MM.1S (cell line): ENCODE measurements at regions not wholly inside any gene's neighbourhood (a gene's known extent, or its start where the extent isn't known, plus 50 kb on each side); places are given as distances from the start of the nearest gene placed in this dataset.

Experiments
- EZH2 ChIP-seq: fragments of 300-600 bp; sonication (generic); optimal IDR thresholded peaks from 2 replicates; pipeline ENCODE3; 2017; ENCODE audit warnings: low read depth, mild to moderate bottlenecking, antibody characterized with exemption, low read length, mixed read lengths
- TF ChIP-seq, protein P1 (sequence below): fragments of 300-600 bp; sonication (generic); IDR thresholded peaks from 2 replicates; pipeline ENCODE4 v1.5.1; 2016; ENCODE audit warnings: antibody characterized with exemption, low read length, mixed read lengths

DNA sequence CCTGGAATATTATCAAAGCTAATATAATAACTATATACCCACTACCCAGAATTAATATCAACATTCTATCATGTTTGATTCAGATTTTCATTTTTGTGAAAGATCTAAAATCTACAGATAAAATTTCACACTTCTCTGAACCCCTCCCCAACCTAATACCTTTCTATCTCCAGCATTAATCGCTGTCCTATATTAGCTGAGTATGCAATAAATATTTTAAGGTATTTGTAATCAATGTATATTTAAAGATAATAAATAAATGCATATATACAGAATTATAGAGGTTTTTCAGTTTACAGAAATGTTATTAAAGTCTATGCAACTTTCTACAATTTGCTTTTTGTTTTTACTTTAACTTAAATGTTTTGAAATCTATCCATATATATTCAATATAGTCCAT, 156.7 kb upstream of the NRSN1 start:
- TF ChIP-seq, protein P1, sequence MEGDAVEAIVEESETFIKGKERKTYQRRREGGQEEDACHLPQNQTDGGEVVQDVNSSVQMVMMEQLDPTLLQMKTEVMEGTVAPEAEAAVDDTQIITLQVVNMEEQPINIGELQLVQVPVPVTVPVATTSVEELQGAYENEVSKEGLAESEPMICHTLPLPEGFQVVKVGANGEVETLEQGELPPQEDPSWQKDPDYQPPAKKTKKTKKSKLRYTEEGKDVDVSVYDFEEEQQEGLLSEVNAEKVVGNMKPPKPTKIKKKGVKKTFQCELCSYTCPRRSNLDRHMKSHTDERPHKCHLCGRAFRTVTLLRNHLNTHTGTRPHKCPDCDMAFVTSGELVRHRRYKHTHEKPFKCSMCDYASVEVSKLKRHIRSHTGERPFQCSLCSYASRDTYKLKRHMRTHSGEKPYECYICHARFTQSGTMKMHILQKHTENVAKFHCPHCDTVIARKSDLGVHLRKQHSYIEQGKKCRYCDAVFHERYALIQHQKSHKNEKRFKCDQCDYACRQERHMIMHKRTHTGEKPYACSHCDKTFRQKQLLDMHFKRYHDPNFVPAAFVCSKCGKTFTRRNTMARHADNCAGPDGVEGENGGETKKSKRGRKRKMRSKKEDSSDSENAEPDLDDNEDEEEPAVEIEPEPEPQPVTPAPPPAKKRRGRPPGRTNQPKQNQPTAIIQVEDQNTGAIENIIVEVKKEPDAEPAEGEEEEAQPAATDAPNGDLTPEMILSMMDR = no peak
- no peak for TF ChIP-seq EZH2
